Tibial nerve (tissue), 4 donors: ENCODE measurements at regions not wholly inside any gene's neighbourhood (a gene's known extent, or its start where the extent isn't known, plus 50 kb on each side); places are given as distances from the start of the nearest gene placed in this dataset.

Experiments used
- EP300 ChIP-seq, 2 donors: sonication (generic); formaldehyde crosslinking; IDR thresholded peaks; one replicate each; pipeline ENCODE4 v1.6.1; 2017; ENCODE audit warnings: antibody characterized with exemption in 2 of 2, mild to moderate bottlenecking in 1 of 2
- POLR2A ChIP-seq, 2 donors: fragments of 450-650 bp; IDR thresholded peaks; one replicate each; pipeline ENCODE4 v1.6.1; 2017; ENCODE audit warnings: antibody characterized with exemption in 2 of 2, mild to moderate bottlenecking in 2 of 2, moderate library complexity in 2 of 2
- TF ChIP-seq, protein P1 (sequence below), 5 experiments: fragments of 200-600 bp in 3 of 5; fragments of 450-650 bp in 2 of 5; sonication (generic) in 3 of 5; IDR thresholded peaks; one replicate each; pipeline ENCODE4 v1.5.1; 2016 to 2019; ENCODE audit warnings: antibody characterized with exemption in 5 of 5, mild to moderate bottlenecking in 3 of 5, moderate library complexity in 2 of 5

DNA sequence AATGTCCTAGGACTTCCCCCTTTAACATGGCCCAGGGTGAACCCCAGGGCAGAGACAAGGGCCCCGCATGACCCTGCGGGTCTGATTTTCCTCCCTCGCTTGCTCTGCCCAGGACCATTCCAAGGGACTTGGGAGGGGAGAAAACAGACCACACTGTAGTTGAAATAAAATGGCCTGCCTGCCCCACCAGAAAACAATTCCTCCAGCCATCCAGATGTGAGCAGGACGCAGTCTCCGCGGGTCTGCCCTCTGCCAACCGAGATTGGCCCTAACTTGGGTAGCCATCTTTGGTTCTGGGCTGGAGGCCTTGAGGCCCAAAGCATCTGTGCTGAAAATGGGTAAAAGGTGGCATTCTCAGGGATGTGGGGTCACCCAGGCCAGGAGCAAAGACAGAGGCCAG lies 75.5 kb downstream of the RFLNA start:
- TF ChIP-seq, protein P1, sequence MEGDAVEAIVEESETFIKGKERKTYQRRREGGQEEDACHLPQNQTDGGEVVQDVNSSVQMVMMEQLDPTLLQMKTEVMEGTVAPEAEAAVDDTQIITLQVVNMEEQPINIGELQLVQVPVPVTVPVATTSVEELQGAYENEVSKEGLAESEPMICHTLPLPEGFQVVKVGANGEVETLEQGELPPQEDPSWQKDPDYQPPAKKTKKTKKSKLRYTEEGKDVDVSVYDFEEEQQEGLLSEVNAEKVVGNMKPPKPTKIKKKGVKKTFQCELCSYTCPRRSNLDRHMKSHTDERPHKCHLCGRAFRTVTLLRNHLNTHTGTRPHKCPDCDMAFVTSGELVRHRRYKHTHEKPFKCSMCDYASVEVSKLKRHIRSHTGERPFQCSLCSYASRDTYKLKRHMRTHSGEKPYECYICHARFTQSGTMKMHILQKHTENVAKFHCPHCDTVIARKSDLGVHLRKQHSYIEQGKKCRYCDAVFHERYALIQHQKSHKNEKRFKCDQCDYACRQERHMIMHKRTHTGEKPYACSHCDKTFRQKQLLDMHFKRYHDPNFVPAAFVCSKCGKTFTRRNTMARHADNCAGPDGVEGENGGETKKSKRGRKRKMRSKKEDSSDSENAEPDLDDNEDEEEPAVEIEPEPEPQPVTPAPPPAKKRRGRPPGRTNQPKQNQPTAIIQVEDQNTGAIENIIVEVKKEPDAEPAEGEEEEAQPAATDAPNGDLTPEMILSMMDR (IDR thresholded peaks at IDR 0.05): no peak
- TF ChIP-seq EP300 (IDR thresholded peaks at IDR 0.05) (no peak), POLR2A (IDR thresholded peaks at IDR 0.05) (no peak)
